HepG2 (cell line): ENCODE measurements at regions not wholly inside any gene's neighbourhood (a gene's known extent, or its start where the extent isn't known, plus 50 kb on each side); places are given as distances from the start of the nearest gene placed in this dataset.

ENCODE experiments used
- ATAC-seq: fragments of 200-7000 bp; cut with Tn5 transposase; 3 replicates; pipeline ENCODE4 v1.9.1; 2020; ENCODE audit warnings: mild to moderate bottlenecking, moderate library complexity
- BruUV-seq: library from RNA; stranded (reverse); fragments of 400-500 nt; replicated peaks from 2 replicates; lab custom pipeline; 2021; lab: Mats Ljungman, UMichigan
- CTCF ChIA-PET: fragments of 300-600 bp; formaldehyde crosslinking; extraction: SDS; loops from one replicate; lab custom pipeline; 2021; ENCODE audit warnings: low total read pairs, inconsistent platforms, low intra/inter-chr PET ratio; lab: Yijun Ruan, JAX
- POLR2A ChIA-PET: fragments of 350-600 bp; sonication (Branson Sonifier 250); formaldehyde crosslinking; loops from one replicate; lab custom pipeline; 2020; ENCODE audit warnings: antibody characterized with exemption, inconsistent platforms; lab: Yijun Ruan, JAX
- DNase-seq: peaks from one replicate; pipeline ENCODE4 v3.0.0-alpha.2; 2015; ENCODE audit warnings: low spot score
- FAIRE-seq: peaks from 3 replicates; lab custom pipeline; 2011; peaks lifted over from hg19 to GRCh38; lab: Jason Lieb, UNC
- H2AFZ ChIP-seq: one replicate; pipeline ENCODE4 v1.6.1; 2011; ENCODE audit warnings: low read length, inconsistent platforms
- H3K27ac ChIP-seq: fragments of 300-600 bp; 3 replicates; pipeline ENCODE4 v1.8.0; 2011; ENCODE audit warnings: mixed run types, mild to moderate bottlenecking, mixed read lengths, low read length, inconsistent platforms; ENCODE audit not compliant: insufficient read depth; ENCODE audit errors: extremely low read length
- H3K27me3 ChIP-seq, 2 experiments: fragments of 200-600 bp in 1 of 2; 2 replicates in 1 of 2; 3 replicates in 1 of 2; pipeline versions ENCODE4 v1.6.0 to v1.8.0; 2011; ENCODE audit warnings: low read length in 2 of 2, mild to moderate bottlenecking in 2 of 2, moderate library complexity in 2 of 2, inconsistent platforms in 1 of 2; ENCODE audit not compliant: insufficient read depth in 2 of 2, control insufficient read depth in 1 of 2
- H3K36me3 ChIP-seq, 2 experiments: fragments of 200-600 bp in 1 of 2; replicated peaks in 1 of 2; 2 replicates in 1 of 2; 3 replicates in 1 of 2; pipeline versions ENCODE4 v1.5.1 to v1.8.0; 2011; ENCODE audit warnings: low read length in 2 of 2, inconsistent platforms in 1 of 2; ENCODE audit not compliant: insufficient read depth in 2 of 2, control insufficient read depth in 1 of 2
- H3K4me1 ChIP-seq: 2 replicates; pipeline ENCODE4 v1.5.1; 2012; ENCODE audit warnings: low read length, inconsistent platforms; ENCODE audit not compliant: insufficient read depth
- H3K4me2 ChIP-seq: 2 replicates; pipeline ENCODE4 v1.6.0; 2011; ENCODE audit warnings: low read depth, low read length, inconsistent platforms
- H3K4me3 ChIP-seq, 3 experiments: fragments of 200-600 bp in 1 of 3; sonication (generic), shearing (Covaris generic) in 1 of 3; replicated peaks in 1 of 3; 2 replicates each; pipeline ENCODE4 v1.5.1; 2011 to 2016; ENCODE audit warnings: low read length in 3 of 3, inconsistent platforms in 2 of 3, low read depth in 2 of 3, mild to moderate bottlenecking in 2 of 3, control low read depth in 1 of 3, mixed read lengths in 1 of 3; ENCODE audit not compliant: insufficient read depth in 1 of 3
- H3K79me2 ChIP-seq: one replicate; pipeline ENCODE4 v1.6.1; 2011; ENCODE audit warnings: low read length, inconsistent platforms; ENCODE audit not compliant: insufficient read depth
- H3K9ac ChIP-seq: 2 replicates; pipeline ENCODE4 v1.6.0; 2011; ENCODE audit warnings: mild to moderate bottlenecking, low read depth, low read length, inconsistent platforms; ENCODE audit not compliant: insufficient read depth
- H3K9me3 ChIP-seq: 2 replicates; pipeline ENCODE4 v1.5.1; 2012; ENCODE audit warnings: mild to moderate bottlenecking, low read length
- H4K20me1 ChIP-seq: 2 replicates; pipeline ENCODE4 v1.6.0; 2011; ENCODE audit warnings: inconsistent platforms, mild to moderate bottlenecking, low read length, moderate library complexity; ENCODE audit not compliant: insufficient read depth
- CEBPB ChIP-seq: IDR thresholded peaks from 2 replicates; pipeline ENCODE4 v1.6.1; 2011; ENCODE audit warnings: low read depth, low read length, improper control_type of control experiment, borderline replicate concordance
- FOXK2 ChIP-seq: fragments of 450-650 bp; IDR thresholded peaks from 2 replicates; pipeline ENCODE4 v1.6.1; 2016
- HNF1A ChIP-seq, 2 experiments: sonication (generic) in 1 of 2; formaldehyde crosslinking in 1 of 2; IDR thresholded peaks; 2 replicates each; pipeline versions ENCODE4 v1.4.0 to v1.6.1; 2016 to 2020; ENCODE audit warnings: borderline replicate concordance in 1 of 2, low read depth in 1 of 2, mild to moderate bottlenecking in 1 of 2, missing genetic modification reagents in 1 of 2
- IKZF4 ChIP-seq: sonication (generic); formaldehyde crosslinking; IDR thresholded peaks from 2 replicates; pipeline ENCODE4 v1.5.1; 2020; ENCODE audit warnings: borderline replicate concordance, mild to moderate bottlenecking, low read depth, missing genetic modification reagents; ENCODE audit errors: not compliant biosample characterization
- MBD4 ChIP-seq: IDR thresholded peaks from 2 replicates; pipeline ENCODE4 v1.6.1; 2012; ENCODE audit warnings: low read length, inconsistent platforms, borderline replicate concordance
- ZNF143 ChIP-seq: sonication (generic); formaldehyde crosslinking; IDR thresholded peaks from 2 replicates; pipeline ENCODE4 v1.4.0; 2020; ENCODE audit warnings: missing genetic modification reagents
- ZNF333 ChIP-seq: sonication (generic); formaldehyde crosslinking; IDR thresholded peaks from 2 replicates; pipeline ENCODE4 v1.4.0; 2020; ENCODE audit warnings: mild to moderate bottlenecking, missing genetic modification reagents, borderline replicate concordance
- ZNF616 ChIP-seq: sonication (generic); formaldehyde crosslinking; IDR thresholded peaks from 2 replicates; pipeline ENCODE4 v1.5.0; 2020; ENCODE audit warnings: low read depth, mild to moderate bottlenecking, missing genetic modification reagents
- ZZZ3 ChIP-seq: sonication (generic); formaldehyde crosslinking; IDR thresholded peaks from 2 replicates; pipeline ENCODE4 v1.4.0; 2020; ENCODE audit warnings: missing genetic modification reagents, mild to moderate bottlenecking, borderline replicate concordance
- WGBS: methylation state at CpG from one replicate; pipeline ENCODE4 v1.1.6; 2017; ENCODE audit warnings: low lambda C conversion rate; 5-methylcytosine and 5-hydroxymethylcytosine counted together
- in situ Hi-C: cut with HindIII; loops from 2 replicates; pipeline ENCODE4 v1.10.0; 2017; ENCODE audit warnings: low pct_unique_long_range_greater_than_20kb; ENCODE audit not compliant: extremely low pct_ligation_motif_present
- intact Hi-C: fragments of 100-400 bp; cut with micrococcal nuclease; formaldehyde crosslinking; loops from one replicate; pipeline ENCODE4 v1.10.0; 2022; ENCODE audit not compliant: unreplicated experiment

GRCh38 chr6:155962276-155962675 is 506.6 kb upstream of the NOX3 start:
- CTCF ChIA-PET: no interaction called here
- H3K9ac ChIP-seq: no peak overlapping the region
- no peaks in the 10 kb centered on the region for H3K27me3 ChIP-seq
- FAIRE-seq (no peak), DNase-seq (no peak), ATAC-seq (no peak)
- no peak overlapping the region for H3K27ac ChIP-seq
- POLR2A ChIA-PET: no interaction called here
- TF ChIP-seq ZZZ3 (CRISPR knock-in tag): no peak
- no peak for TF ChIP-seq ZNF616 (CRISPR knock-in tag)
- no peak for TF ChIP-seq FOXK2
- no peak for TF ChIP-seq ZNF143 (CRISPR knock-in tag)
- H3K36me3 ChIP-seq: no peaks in the 10 kb centered on the region
- no peaks in the 10 kb centered on the region for H3K9me3 ChIP-seq
- in situ Hi-C loops (no loop called here), intact Hi-C loops (no loop called here)
- BruUV-seq: no TSS peak
- 0% methylated on average over 1 of the region's 1 CpG for whole genome bisulfite sequencing
- no peak overlapping the region for H2AFZ ChIP-seq
- H3K79me2 ChIP-seq: no peaks in the 10 kb centered on the region
- no peak overlapping the region for H3K4me3 ChIP-seq
- no peak overlapping the region for H3K4me2 ChIP-seq
- 0 out of 2 replicates have a peak, but pooled peaks cover 7% of the 10 kb centered on the region for H3K4me1 ChIP-seq
- no peaks in the 10 kb centered on the region for H4K20me1 ChIP-seq

GRCh38 chr6:155959898-155960495 is 504.4 kb upstream of the NOX3 start:
- H3K36me3 ChIP-seq: no peaks in the 10 kb centered on the region
- DNase-seq (peak; percentile 48), FAIRE-seq (no peak), ATAC-seq (peak; percentile 57)
- H3K27me3 ChIP-seq: no peaks in the 10 kb centered on the region
- intact Hi-C loops (no loop called here), in situ Hi-C loops (no loop called here)
- H3K27ac ChIP-seq: no peak overlapping the region
- 0 out of 2 replicates have a peak, but pooled peaks cover 7% of the 10 kb centered on the region for H3K4me1 ChIP-seq
- CTCF ChIA-PET: no interaction called here
- no peaks in the 10 kb centered on the region for H3K79me2 ChIP-seq
- H3K9ac ChIP-seq: no peak overlapping the region
- no peaks in the 10 kb centered on the region for H3K9me3 ChIP-seq
- no peaks in the 10 kb centered on the region for H4K20me1 ChIP-seq
- TF ChIP-seq MBD4 (no peak), IKZF4 (CRISPR knock-in tag) (no peak), HNF1A (IDR thresholded peaks at IDR 0.05; ENCODE audit: low read depth) (peak; percentile 68), HNF1A (CRISPR knock-in tag; IDR thresholded peaks at IDR 0.05; ENCODE audit: borderline replicate concordance) (peak; percentile 47; the same call in 1 of the 2 replicates), ZNF333 (CRISPR knock-in tag) (no peak), CEBPB (0 out of 2 replicates have a peak, but pooled peaks have one; percentile 0)
- H2AFZ ChIP-seq: no peak overlapping the region
- POLR2A ChIA-PET: no interaction called here
- no peak overlapping the region for H3K4me3 ChIP-seq
- 21% methylated on average over 6 of the region's 6 CpGs for WGBS
- no peak overlapping the region for H3K4me2 ChIP-seq
- BruUV-seq: no TSS peak
